Chondrocyte (in vitro differentiated cells): ENCODE measurements at regions not wholly inside any gene's neighbourhood (a gene's known extent, or its start where the extent isn't known, plus 50 kb on each side); places are given as distances from the start of the nearest gene placed in this dataset.

Experiments
- DNase-seq: peaks from one replicate; pipeline ENCODE4 v3.0.0; 2021; ENCODE audit warnings: mixed read lengths, low spot score
- H3K27ac Mint-ChIP-seq: one replicate; pipeline ENCODE4 v1.8.0; 2021; ENCODE audit warnings: mild to moderate bottlenecking, moderate library complexity, mixed read lengths; ENCODE audit not compliant: unreplicated experiment
- H3K27me3 Mint-ChIP-seq: 2 replicates; pipeline ENCODE4 v1.8.0; 2021; ENCODE audit warnings: low read depth, mixed read lengths
- H3K36me3 Mint-ChIP-seq: 2 replicates; pipeline ENCODE4 v1.8.0; 2021; ENCODE audit warnings: low read depth, mixed read lengths
- H3K4me1 Mint-ChIP-seq: 2 replicates; pipeline ENCODE4 v1.8.0; 2021; ENCODE audit warnings: low read depth, mild to moderate bottlenecking, mixed read lengths
- H3K4me3 Mint-ChIP-seq: one replicate; pipeline ENCODE4 v1.8.0; 2021; ENCODE audit warnings: mild to moderate bottlenecking, moderate library complexity, mixed read lengths; ENCODE audit not compliant: unreplicated experiment
- H3K9me3 Mint-ChIP-seq: 2 replicates; pipeline ENCODE4 v1.8.0; 2021; ENCODE audit warnings: low read depth, mixed read lengths
- CTCF ChIP-seq: fragments of 200-600 bp; sonication (generic); IDR thresholded peaks from 2 replicates; pipeline ENCODE4 v1.5.0; 2021; ENCODE audit warnings: antibody characterized with exemption, mild to moderate bottlenecking, moderate library complexity

DNA sequence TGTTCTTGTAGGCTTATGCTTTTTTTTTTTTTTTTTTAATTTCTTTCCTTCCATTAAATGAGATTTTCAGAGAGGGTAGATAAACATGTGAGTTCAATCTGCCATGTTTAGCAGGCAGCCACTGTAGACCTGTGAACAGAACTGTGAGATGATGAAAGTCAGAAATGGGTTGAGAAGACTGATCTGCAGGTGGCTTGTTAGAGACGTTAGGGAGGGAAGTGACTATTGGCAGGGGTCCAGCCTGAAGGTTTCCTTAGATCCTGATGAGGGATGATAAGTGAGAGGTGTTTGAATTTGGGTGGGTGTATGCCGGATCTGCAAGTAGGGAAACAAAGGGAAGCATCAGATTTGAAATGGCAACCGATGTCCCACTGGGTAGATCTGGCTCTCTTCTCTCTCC, 157.8 kb downstream of the HS3ST3B1 start:
- H3K36me3 Mint-ChIP-seq, result no peaks in the 10 kb centered on the region
- no peak for DNase-seq
- H3K27me3 Mint-ChIP-seq, result no peaks in the 10 kb centered on the region
- no peaks in the 10 kb centered on the region for H3K4me1 Mint-ChIP-seq
- H3K4me3 Mint-ChIP-seq, result no peak overlapping the region
- no peak overlapping the region for H3K27ac Mint-ChIP-seq
- TF ChIP-seq CTCF, result no peak
- H3K9me3 Mint-ChIP-seq, result no peaks in the 10 kb centered on the region

GRCh38 chr17:14454746-14455145, 153.9 kb downstream of the HS3ST3B1 start:
- no peaks in the 10 kb centered on the region for H3K9me3 Mint-ChIP-seq
- DNase-seq, result no peak
- no peaks in the 10 kb centered on the region for H3K36me3 Mint-ChIP-seq
- no peaks in the 10 kb centered on the region for H3K4me1 Mint-ChIP-seq
- no peak for TF ChIP-seq CTCF
- H3K27ac Mint-ChIP-seq, result no peak overlapping the region
- H3K27me3 Mint-ChIP-seq, result no peaks in the 10 kb centered on the region
- no peak overlapping the region for H3K4me3 Mint-ChIP-seq

GRCh38 chr17:14452856-14453255, 152.0 kb downstream of the HS3ST3B1 start:
- no peak for TF ChIP-seq CTCF
- no peaks in the 10 kb centered on the region for H3K36me3 Mint-ChIP-seq
- DNase-seq, result no peak
- no peaks in the 10 kb centered on the region for H3K27me3 Mint-ChIP-seq
- H3K9me3 Mint-ChIP-seq, result no peaks in the 10 kb centered on the region
- no peak overlapping the region for H3K4me3 Mint-ChIP-seq
- no peak overlapping the region for H3K27ac Mint-ChIP-seq
- H3K4me1 Mint-ChIP-seq, result no peaks in the 10 kb centered on the region

DNA sequence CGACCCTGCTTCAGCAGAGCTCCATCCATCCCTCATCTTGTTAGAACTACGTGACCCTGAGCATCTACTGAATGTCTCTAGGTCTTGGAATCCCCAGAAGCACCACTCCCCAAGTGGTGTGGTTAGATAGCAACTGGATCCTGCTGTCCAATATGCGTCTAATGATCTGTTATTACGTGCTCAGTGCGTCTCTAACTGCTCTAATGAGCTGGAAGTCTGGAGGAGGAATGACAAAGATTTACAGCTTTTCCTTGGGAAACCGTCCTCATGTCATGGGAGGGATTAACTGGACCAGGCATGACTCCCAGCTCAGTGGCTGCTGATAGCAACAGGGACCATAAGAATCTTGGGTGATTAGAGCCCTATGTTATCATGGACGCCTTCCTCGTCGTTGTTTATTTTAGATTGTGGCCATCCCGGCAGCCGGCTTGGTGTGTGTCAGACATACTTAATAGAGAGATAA, 150.9 kb downstream of the HS3ST3B1 start:
- H3K4me1 Mint-ChIP-seq, result peaks cover 3% of the 10 kb centered on the region
- no peaks in the 10 kb centered on the region for H3K36me3 Mint-ChIP-seq
- H3K9me3 Mint-ChIP-seq, result no peaks in the 10 kb centered on the region
- no peak for TF ChIP-seq CTCF
- H3K27me3 Mint-ChIP-seq, result no peaks in the 10 kb centered on the region
- DNase-seq, result no peak
- no peak overlapping the region for H3K4me3 Mint-ChIP-seq
- no peak overlapping the region for H3K27ac Mint-ChIP-seq

DNA sequence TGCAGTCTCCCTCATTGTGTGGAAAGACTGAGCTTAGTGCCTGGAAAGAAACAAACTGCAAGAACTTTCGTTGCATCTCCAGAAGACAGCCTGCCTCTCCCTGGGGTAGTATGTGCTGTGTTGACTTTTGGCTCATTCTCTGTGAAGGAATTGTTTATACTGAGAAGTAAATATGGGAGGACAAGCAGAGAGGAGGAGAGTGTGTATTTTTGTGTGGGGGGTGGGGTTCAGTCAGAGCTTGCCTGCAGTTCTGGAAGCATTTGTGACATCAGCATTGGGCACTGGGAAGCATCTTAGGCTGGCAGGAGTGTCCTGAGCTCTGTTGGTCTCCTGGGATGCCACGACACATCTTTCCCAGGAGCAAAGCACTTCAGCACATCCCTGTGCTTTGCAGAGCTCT, 147.9 kb downstream of the HS3ST3B1 start:
- Mint-ChIP-seq H3K36me3 (no peaks in the 10 kb centered on the region), H3K9me3 (peaks cover 3% of the 10 kb centered on the region), H3K4me1 (peaks cover 3% of the 10 kb centered on the region), H3K4me3 (no peak overlapping the region), H3K27ac (no peak overlapping the region), H3K27me3 (no peaks in the 10 kb centered on the region)
- no peak for TF ChIP-seq CTCF
- no peak for DNase-seq
